ENCODE measurements at regions not wholly inside any gene's neighbourhood (a gene's known extent, or its start where the extent isn't known, plus 50 kb on each side); places are given as distances from the start of the nearest gene placed in this dataset.

GRCh38 chr13:75061909-75062308, 420.1 kb downstream of the TBC1D4 start:
- Mint-ChIP-seq H3K36me3 (no peaks in the 10 kb centered on the region), H3K27me3 (no peaks in the 10 kb centered on the region), H3K27ac (no peak overlapping the region), H3K4me3 (no peak overlapping the region), H3K4me1 (ENCODE audit: low read depth) (no peaks in the 10 kb centered on the region), H3K9me3 (peaks cover 4% of the 10 kb centered on the region)
- CTCF ChIA-PET = no interaction called here
- intact Hi-C loops (cut with micrococcal nuclease) = no loop called here
- no peak for DNase-seq
- POLR2A ChIA-PET = no interaction called here

DNA sequence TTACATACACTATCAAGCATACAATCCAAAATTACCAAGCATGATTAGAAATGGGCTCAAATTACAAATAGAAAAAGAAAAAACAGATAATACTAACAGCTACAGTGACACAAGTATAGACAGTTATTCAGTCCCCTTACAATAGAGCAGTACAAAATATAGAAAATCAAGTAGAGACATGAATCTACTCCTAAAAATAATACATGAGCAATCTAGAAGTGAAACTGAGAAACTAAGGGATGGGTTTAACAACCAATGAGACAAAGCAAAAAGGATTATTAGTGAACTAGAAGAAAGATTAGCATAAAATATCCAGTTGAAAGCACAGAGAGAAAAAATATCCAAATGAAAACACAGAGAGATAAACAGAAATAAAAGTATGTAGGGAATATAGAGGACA, 426.7 kb downstream of the TBC1D4 start:
- Mint-ChIP-seq H3K36me3 (no peaks in the 10 kb centered on the region), H3K27ac (no peak overlapping the region), H3K4me3 (no peak overlapping the region), H3K9me3 (no peaks in the 10 kb centered on the region), H3K4me1 (ENCODE audit: low read depth) (no peaks in the 10 kb centered on the region), H3K27me3 (peaks cover 3% of the 10 kb centered on the region)
- POLR2A ChIA-PET = no interaction called here
- CTCF ChIA-PET = no interaction called here
- intact Hi-C loops (cut with micrococcal nuclease) = no loop called here
- DNase-seq = no peak

GRCh38 chr13:75052616-75053015, 429.4 kb downstream of the TBC1D4 start:
- H3K4me3 Mint-ChIP-seq = no peak overlapping the region
- intact Hi-C loops (cut with micrococcal nuclease) = no loop called here
- ChIA-PET CTCF (no interaction called here), POLR2A (no interaction called here)
- no peaks in the 10 kb centered on the region for H3K9me3 Mint-ChIP-seq
- H3K27ac Mint-ChIP-seq = no peak overlapping the region
- DNase-seq = no peak
- no peaks in the 10 kb centered on the region for H3K4me1 Mint-ChIP-seq (ENCODE audit: low read depth)
- H3K36me3 Mint-ChIP-seq = no peaks in the 10 kb centered on the region
- H3K27me3 Mint-ChIP-seq = peaks cover 5% of the 10 kb centered on the region

DNA sequence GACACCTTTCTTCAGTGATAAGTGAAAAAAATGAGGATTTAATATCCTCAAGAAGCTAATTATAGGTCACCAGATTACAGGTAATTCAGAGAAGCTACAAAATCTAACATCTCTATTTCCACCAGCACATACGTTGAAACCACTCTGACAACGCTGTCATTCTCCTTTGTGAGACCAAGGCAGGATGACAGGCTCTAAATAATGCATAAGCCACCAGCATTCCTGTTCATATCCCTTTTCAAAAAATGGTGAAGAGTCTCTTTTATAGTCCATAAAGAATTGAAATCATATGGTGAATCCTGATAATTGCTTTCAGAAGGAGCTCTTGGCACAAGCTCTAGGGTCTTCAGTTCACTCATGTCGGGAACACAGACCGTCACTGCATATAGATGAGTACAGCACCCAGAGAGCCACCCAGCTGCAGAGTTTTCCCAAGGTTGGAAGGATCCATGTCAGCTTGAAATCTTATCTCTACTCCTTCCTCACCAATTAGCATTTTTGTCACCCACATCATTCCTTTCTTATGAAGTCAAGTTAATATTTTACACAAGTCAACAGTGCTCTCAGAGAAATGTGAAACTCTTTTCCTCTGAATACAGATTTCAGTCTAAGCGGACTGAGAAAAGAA, 431.4 kb downstream of the TBC1D4 start:
- no peaks in the 10 kb centered on the region for H3K9me3 Mint-ChIP-seq
- H3K27me3 Mint-ChIP-seq = peaks cover 4% of the 10 kb centered on the region
- no peak overlapping the region for H3K4me3 Mint-ChIP-seq
- ChIA-PET POLR2A (no interaction called here), CTCF (no interaction called here)
- H3K4me1 Mint-ChIP-seq (ENCODE audit: low read depth) = no peaks in the 10 kb centered on the region
- H3K36me3 Mint-ChIP-seq = no peaks in the 10 kb centered on the region
- intact Hi-C loops (cut with micrococcal nuclease) = no loop called here
- no peak overlapping the region for H3K27ac Mint-ChIP-seq
- DNase-seq = no peak

- CTCF ChIA-PET = no interaction called here
- Mint-ChIP-seq H3K4me1 (ENCODE audit: low read depth) (no peaks in the 10 kb centered on the region), H3K4me3 (no peak overlapping the region), H3K27ac (no peak overlapping the region), H3K27me3 (peaks cover 1% of the 10 kb centered on the region), H3K36me3 (no peaks in the 10 kb centered on the region), H3K9me3 (no peaks in the 10 kb centered on the region)
- intact Hi-C loops (cut with micrococcal nuclease) = no loop called here
- DNase-seq = no peak
- POLR2A ChIA-PET = no interaction called here
Measured at GRCh38 chr13:75049735-75050335, 432.1 kb downstream of the TBC1D4 start.

GRCh38 chr13:75042807-75043206, 439.2 kb downstream of the TBC1D4 start:
- Mint-ChIP-seq H3K36me3 (no peaks in the 10 kb centered on the region), H3K4me3 (no peak overlapping the region), H3K4me1 (ENCODE audit: low read depth) (no peaks in the 10 kb centered on the region), H3K9me3 (peaks cover 4% of the 10 kb centered on the region), H3K27ac (no peak overlapping the region), H3K27me3 (peaks cover 3% of the 10 kb centered on the region)
- ChIA-PET POLR2A (no interaction called here), CTCF (no interaction called here)
- intact Hi-C loops (cut with micrococcal nuclease) = no loop called here
- DNase-seq = no peak

DNA sequence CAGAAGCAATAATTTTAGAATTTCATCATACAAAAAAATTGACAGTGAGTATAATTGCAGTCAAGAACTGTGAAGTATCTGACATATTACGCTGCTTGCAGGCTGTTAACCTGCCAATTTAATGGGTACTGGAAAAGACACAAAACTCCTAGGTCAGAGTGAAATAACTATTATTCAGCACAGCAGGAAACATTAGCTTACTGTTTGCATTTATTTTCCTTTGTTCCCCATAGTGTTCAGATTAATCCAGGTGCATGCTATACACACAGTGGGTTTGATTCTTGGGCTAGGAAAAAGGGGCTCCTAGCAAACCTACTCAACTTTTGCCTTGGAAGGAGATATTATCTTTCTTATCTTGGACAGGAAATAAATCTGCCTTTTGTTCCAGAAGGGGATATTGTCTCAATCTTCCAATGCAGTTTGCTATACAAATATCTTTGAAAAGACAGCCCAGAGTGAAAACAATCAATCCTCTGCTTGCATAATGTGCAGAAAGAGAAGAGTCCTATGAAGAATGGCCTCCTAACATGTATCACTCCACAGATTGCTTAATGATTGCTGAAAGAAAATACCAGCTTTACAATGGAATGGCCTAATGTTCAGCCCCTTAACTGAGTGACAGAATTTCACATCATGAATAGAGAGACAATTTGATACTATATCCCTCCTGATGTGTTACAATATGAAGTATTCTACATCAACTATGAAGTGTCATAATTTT, 443.4 kb downstream of the TBC1D4 start:
- no peak overlapping the region for H3K27ac Mint-ChIP-seq
- no peaks in the 10 kb centered on the region for H3K4me1 Mint-ChIP-seq (ENCODE audit: low read depth)
- ChIA-PET CTCF (no interaction called here), POLR2A (no interaction called here)
- peaks cover 6% of the 10 kb centered on the region for H3K27me3 Mint-ChIP-seq
- DNase-seq = no peak
- peaks cover 14% of the 10 kb centered on the region for H3K9me3 Mint-ChIP-seq
- H3K36me3 Mint-ChIP-seq = no peaks in the 10 kb centered on the region
- H3K4me3 Mint-ChIP-seq = no peak overlapping the region
- intact Hi-C loops (cut with micrococcal nuclease) = no loop called here

- Mint-ChIP-seq H3K27ac (no peak overlapping the region), H3K36me3 (no peaks in the 10 kb centered on the region), H3K4me1 (ENCODE audit: low read depth) (no peaks in the 10 kb centered on the region), H3K4me3 (no peak overlapping the region), H3K27me3 (no peaks in the 10 kb centered on the region), H3K9me3 (peaks cover 3% of the 10 kb centered on the region)
- intact Hi-C loops (cut with micrococcal nuclease) = no loop called here
- DNase-seq = no peak
- CTCF ChIA-PET = no interaction called here
- POLR2A ChIA-PET = no interaction called here
Measured at GRCh38 chr13:75025956-75026355, 456.0 kb downstream of the TBC1D4 start.

DNA sequence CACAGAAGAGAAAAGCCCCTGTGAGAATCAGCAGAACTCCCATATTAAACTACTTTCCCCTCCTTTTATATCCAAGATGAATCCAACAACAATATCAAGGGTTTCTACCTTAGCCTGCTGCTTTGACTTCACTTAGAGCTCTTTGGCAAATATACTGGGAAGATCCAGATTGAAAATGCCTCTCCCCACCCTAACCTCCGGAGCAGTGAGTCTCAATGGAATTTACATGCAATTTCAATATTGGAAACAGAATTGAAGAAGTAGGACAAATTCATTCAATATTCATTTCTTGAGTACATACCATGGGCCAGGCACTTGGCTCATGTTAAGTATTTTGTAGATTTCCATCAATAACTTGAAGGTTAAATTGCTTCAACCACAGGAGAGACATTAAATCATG, 457.4 kb downstream of the TBC1D4 start:
- Mint-ChIP-seq H3K36me3 (no peaks in the 10 kb centered on the region), H3K27ac (no peak overlapping the region), H3K27me3 (no peaks in the 10 kb centered on the region), H3K4me1 (ENCODE audit: low read depth) (no peaks in the 10 kb centered on the region), H3K9me3 (no peaks in the 10 kb centered on the region), H3K4me3 (no peak overlapping the region)
- ChIA-PET POLR2A (no interaction called here), CTCF (no interaction called here)
- no peak for DNase-seq
- intact Hi-C loops (cut with micrococcal nuclease) = no loop called here

- Mint-ChIP-seq H3K36me3 (no peaks in the 10 kb centered on the region), H3K4me1 (ENCODE audit: low read depth) (no peaks in the 10 kb centered on the region), H3K4me3 (no peak overlapping the region), H3K9me3 (no peaks in the 10 kb centered on the region), H3K27ac (no peak overlapping the region), H3K27me3 (peaks cover 2% of the 10 kb centered on the region)
- POLR2A ChIA-PET = no interaction called here
- CTCF ChIA-PET = no interaction called here
- intact Hi-C loops (cut with micrococcal nuclease) = no loop called here
- no peak for DNase-seq
Measured at GRCh38 chr13:75023609-75024008, 458.4 kb downstream of the TBC1D4 start.

- Mint-ChIP-seq H3K36me3 (no peaks in the 10 kb centered on the region), H3K4me3 (no peak overlapping the region), H3K27ac (no peak overlapping the region), H3K27me3 (peaks cover 5% of the 10 kb centered on the region), H3K9me3 (no peaks in the 10 kb centered on the region), H3K4me1 (ENCODE audit: low read depth) (no peaks in the 10 kb centered on the region)
- ChIA-PET POLR2A (no interaction called here), CTCF (no interaction called here)
- DNase-seq = no peak
- intact Hi-C loops (cut with micrococcal nuclease) = no loop called here
Measured at GRCh38 chr13:75021151-75021550, 460.8 kb downstream of the TBC1D4 start.

DNA sequence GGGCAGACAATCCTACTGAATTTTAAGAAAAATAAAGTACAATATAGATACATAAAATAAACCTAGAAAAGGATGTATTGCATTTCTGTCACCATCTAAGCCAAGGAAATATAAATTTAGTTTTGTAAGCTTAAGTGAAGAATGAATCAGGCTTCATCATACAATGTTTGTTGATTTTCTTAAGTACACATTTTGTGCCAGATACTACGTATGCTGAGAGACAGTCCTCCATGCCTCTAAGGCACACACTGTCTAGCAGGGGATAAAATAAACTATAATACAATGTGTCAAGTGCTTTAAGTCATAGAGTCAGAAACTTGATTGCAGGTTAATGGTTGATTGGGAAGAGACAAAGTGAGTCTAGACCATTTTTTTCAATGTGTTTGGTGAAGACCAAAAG, 465.7 kb downstream of the TBC1D4 start:
- no peak for DNase-seq
- Mint-ChIP-seq H3K27ac (no peak overlapping the region), H3K9me3 (no peaks in the 10 kb centered on the region), H3K27me3 (peaks cover 11% of the 10 kb centered on the region), H3K36me3 (no peaks in the 10 kb centered on the region), H3K4me3 (no peak overlapping the region), H3K4me1 (ENCODE audit: low read depth) (no peaks in the 10 kb centered on the region)
- intact Hi-C loops (cut with micrococcal nuclease) = no loop called here
- POLR2A ChIA-PET = no interaction called here
- CTCF ChIA-PET = no interaction called here

DNA sequence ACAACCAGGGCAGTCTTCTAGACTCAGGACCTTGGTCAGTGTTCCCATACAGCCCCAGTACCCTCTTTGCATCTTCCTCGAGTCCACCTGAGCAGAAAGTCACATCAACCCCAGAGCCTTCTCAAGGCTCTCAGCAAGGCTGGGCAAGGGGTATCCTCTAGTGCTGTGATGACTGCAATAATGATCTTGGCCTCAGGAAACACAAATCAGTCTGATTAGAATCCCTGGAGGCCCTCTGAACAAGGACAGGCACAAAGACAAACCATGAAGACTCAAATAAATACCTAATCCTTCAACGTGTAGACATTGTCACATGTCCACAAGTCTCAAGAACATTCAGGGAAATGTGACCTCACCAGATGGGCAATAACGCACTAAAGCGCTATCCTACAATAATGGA, 468.2 kb downstream of the TBC1D4 start:
- intact Hi-C loops (cut with micrococcal nuclease) = no loop called here
- Mint-ChIP-seq H3K27ac (no peak overlapping the region), H3K9me3 (no peaks in the 10 kb centered on the region), H3K4me1 (ENCODE audit: low read depth) (no peaks in the 10 kb centered on the region), H3K4me3 (no peak overlapping the region), H3K27me3 (peaks cover 10% of the 10 kb centered on the region), H3K36me3 (no peaks in the 10 kb centered on the region)
- ChIA-PET POLR2A (no interaction called here), CTCF (no interaction called here)
- DNase-seq = no peak
